IMR-90 (cell line): ENCODE measurements at regions not wholly inside any gene's neighbourhood (a gene's known extent, or its start where the extent isn't known, plus 50 kb on each side); places are given as distances from the start of the nearest gene placed in this dataset.

Experiments
- ATAC-seq: fragments of 200-7000 bp; cut with Tn5 transposase; 2 replicates; pipeline ENCODE4 v1.9.1; 2020; ENCODE audit warnings: low read depth, mild to moderate bottlenecking, moderate library complexity
- BruUV-seq: library from RNA; stranded (reverse); fragments of 400-500 nt; replicated peaks from 2 replicates; lab custom pipeline; 2021; lab: Mats Ljungman, UMichigan
- CTCF ChIA-PET: fragments of 300-600 bp; formaldehyde crosslinking; extraction: SDS; loops from one replicate; lab custom pipeline; 2021; ENCODE audit warnings: antibody characterized with exemption; lab: Yijun Ruan, JAX
- POLR2A ChIA-PET: fragments of 300-600 bp; sonication (Branson Sonifier 250); formaldehyde crosslinking; loops from one replicate; lab custom pipeline; 2022; ENCODE audit warnings: antibody characterized with exemption; ENCODE audit not compliant: unreplicated experiment; lab: Charles Lee
- DNase-seq: peaks from one replicate; pipeline ENCODE4 v3.0.0; 2013
- H2AFZ ChIP-seq: replicated peaks from 2 replicates; pipeline ENCODE3; 2013; ENCODE audit warnings: low read length, mild to moderate bottlenecking; ENCODE audit not compliant: poor library complexity
- H2AK5ac ChIP-seq: 2 replicates; pipeline ENCODE4 v1.6.1; 2013; ENCODE audit warnings: low read depth, low read length, inconsistent platforms
- H2AK9ac ChIP-seq: replicated peaks from 2 replicates; pipeline ENCODE3; 2013; ENCODE audit warnings: mild to moderate bottlenecking, low read depth, low read length, moderate library complexity; ENCODE audit not compliant: poor library complexity
- H2BK120ac ChIP-seq: 2 replicates; pipeline ENCODE4 v1.6.1; 2013; ENCODE audit warnings: low read depth, low read length, inconsistent platforms
- H2BK15ac ChIP-seq: 3 replicates; pipeline ENCODE4 v1.6.1; 2013; ENCODE audit warnings: low read depth, low read length, inconsistent platforms
- H2BK20ac ChIP-seq: 2 replicates; pipeline ENCODE4 v1.6.1; 2013; ENCODE audit warnings: low read depth, mild to moderate bottlenecking, inconsistent platforms, low read length, moderate library complexity
- H2BK5ac ChIP-seq: 2 replicates; pipeline ENCODE4 v1.6.1; 2013; ENCODE audit warnings: mild to moderate bottlenecking, low read depth, low read length, inconsistent platforms; ENCODE audit not compliant: poor library complexity, severe bottlenecking
- H3K14ac ChIP-seq: replicated peaks from 2 replicates; pipeline ENCODE4 v1.6.1; 2013; ENCODE audit warnings: low read depth, low read length, inconsistent platforms
- H3K18ac ChIP-seq: 2 replicates; pipeline ENCODE4 v1.6.1; 2013; ENCODE audit warnings: low read depth, low read length, control low read depth
- H3K23ac ChIP-seq: 2 replicates; pipeline ENCODE4 v1.6.1; 2013; ENCODE audit warnings: low read depth, low read length, inconsistent platforms
- H3K27ac ChIP-seq: 2 replicates; pipeline ENCODE4 v1.5.1; 2013; ENCODE audit warnings: mild to moderate bottlenecking, control low read depth, low read length; ENCODE audit not compliant: insufficient read depth
- H3K27me3 ChIP-seq: 2 replicates; pipeline ENCODE4 v1.6.1; 2013; ENCODE audit warnings: low read length; ENCODE audit not compliant: control insufficient read depth, insufficient read depth
- H3K36me3 ChIP-seq: 2 replicates; pipeline ENCODE4 v1.6.1; 2013; ENCODE audit warnings: low read length, mixed read lengths; ENCODE audit not compliant: control insufficient read depth, insufficient read depth
- H3K4ac ChIP-seq: 2 replicates; pipeline ENCODE4 v1.6.1; 2013; ENCODE audit warnings: low read depth, low read length, inconsistent platforms
- H3K4me1 ChIP-seq: 2 replicates; pipeline ENCODE4 v1.6.1; 2013; ENCODE audit warnings: low read length, mixed read lengths; ENCODE audit not compliant: control insufficient read depth, insufficient read depth
- H3K4me2 ChIP-seq: 2 replicates; pipeline ENCODE4 v1.6.1; 2013; ENCODE audit warnings: low read depth, mild to moderate bottlenecking, control low read depth, low read length, moderate library complexity
- H3K4me3 ChIP-seq: 2 replicates; pipeline ENCODE4 v1.5.1; 2013; ENCODE audit warnings: low read depth, mild to moderate bottlenecking, control low read depth, low read length, moderate library complexity; ENCODE audit not compliant: insufficient read depth
- H3K56ac ChIP-seq: 2 replicates; pipeline ENCODE4 v1.6.1; 2013; ENCODE audit warnings: low read length, inconsistent platforms; ENCODE audit not compliant: insufficient read depth; ENCODE audit errors: extremely low read depth
- H3K79me1 ChIP-seq, 2 experiments: 2 replicates each; pipeline ENCODE4 v1.6.1; 2013; ENCODE audit warnings: low read length in 2 of 2, inconsistent platforms in 1 of 2, low read depth in 1 of 2
- H3K9ac ChIP-seq: 2 replicates; pipeline ENCODE4 v1.6.1; 2013; ENCODE audit warnings: low read depth, low read length, control low read depth
- H3K9me1 ChIP-seq: 2 replicates; pipeline ENCODE4 v1.6.1; 2013; ENCODE audit warnings: low read length, inconsistent platforms; ENCODE audit not compliant: insufficient read depth
- H3K9me3 ChIP-seq: 2 replicates; pipeline ENCODE4 v1.6.1; 2013; ENCODE audit warnings: low read length; ENCODE audit not compliant: control insufficient read depth, insufficient read depth
- H4K20me1 ChIP-seq: 2 replicates; pipeline ENCODE4 v1.6.1; 2013; ENCODE audit warnings: low read length, inconsistent platforms; ENCODE audit not compliant: insufficient read depth
- H4K5ac ChIP-seq: 2 replicates; pipeline ENCODE4 v1.6.1; 2013; ENCODE audit warnings: mild to moderate bottlenecking, low read depth, low read length, control low read depth
- H4K8ac ChIP-seq, 2 experiments: 2 replicates each; pipeline ENCODE4 v1.6.1; 2013; ENCODE audit warnings: low read depth in 2 of 2, low read length in 2 of 2, control low read depth in 1 of 2, inconsistent platforms in 1 of 2
- H4K91ac ChIP-seq: 2 replicates; pipeline ENCODE4 v1.6.1; 2013; ENCODE audit warnings: low read depth, low read length, inconsistent platforms; ENCODE audit not compliant: insufficient read depth
- BHLHE40 ChIP-seq: fragments of 150-350 bp; IDR thresholded peaks from 2 replicates; pipeline ENCODE4 v1.6.1; 2016; ENCODE audit warnings: mild to moderate bottlenecking, low read depth, low read length
- CEBPB ChIP-seq: IDR thresholded peaks from 2 replicates; pipeline ENCODE4 v1.6.1; 2012; ENCODE audit warnings: low read depth, low read length, improper control_type of control experiment
- CHD1 ChIP-seq: IDR thresholded peaks from 2 replicates; pipeline ENCODE4 v1.6.1; 2012; ENCODE audit warnings: low read depth, low read length, improper control_type of control experiment
- ELK1 ChIP-seq: fragments of 150-350 bp; IDR thresholded peaks from 2 replicates; pipeline ENCODE4 v1.6.1; 2016; ENCODE audit warnings: low read depth, mild to moderate bottlenecking, low read length, moderate library complexity, borderline replicate concordance
- FOS ChIP-seq: fragments of 150-350 bp; IDR thresholded peaks from 2 replicates; pipeline ENCODE4 v1.6.1; 2016; ENCODE audit warnings: low read depth, low read length
- MAFK ChIP-seq: IDR thresholded peaks from 2 replicates; pipeline ENCODE4 v1.6.1; 2012; ENCODE audit warnings: low read depth, low read length, improper control_type of control experiment
- MAZ ChIP-seq: IDR thresholded peaks from 2 replicates; pipeline ENCODE4 v1.6.1; 2012; ENCODE audit warnings: low read depth, mild to moderate bottlenecking, low read length, improper control_type of control experiment, moderate library complexity, borderline replicate concordance
- MXI1 ChIP-seq: IDR thresholded peaks from 2 replicates; pipeline ENCODE4 v1.6.1; 2012; ENCODE audit warnings: low read depth, mild to moderate bottlenecking, low read length, moderate library complexity, borderline replicate concordance
- NFE2L2 ChIP-seq: fragments of 150-350 bp; IDR thresholded peaks from 2 replicates; pipeline ENCODE4 v1.6.1; 2016; ENCODE audit warnings: low read depth, mild to moderate bottlenecking, low read length
- POLR2A ChIP-seq: IDR thresholded peaks from 2 replicates; pipeline ENCODE4 v1.6.1; 2012; ENCODE audit warnings: mild to moderate bottlenecking, low read depth, low read length
- RAD21 ChIP-seq: IDR thresholded peaks from 2 replicates; pipeline ENCODE4 v1.6.1; 2012; ENCODE audit warnings: low read length, improper control_type of control experiment
- RCOR1 ChIP-seq: IDR thresholded peaks from 2 replicates; pipeline ENCODE4 v1.6.1; 2012; ENCODE audit warnings: mild to moderate bottlenecking, low read length, improper control_type of control experiment; ENCODE audit not compliant: insufficient replicate concordance
- RFX5 ChIP-seq: IDR thresholded peaks from 2 replicates; pipeline ENCODE4 v1.8.0; 2012; ENCODE audit warnings: low read depth, mild to moderate bottlenecking, low read length, moderate library complexity
- SMC3 ChIP-seq: fragments of 150-350 bp; IDR thresholded peaks from 2 replicates; pipeline ENCODE4 v1.6.1; 2016; ENCODE audit warnings: low read depth, mild to moderate bottlenecking, antibody characterized with exemption, low read length, moderate library complexity
- WGBS, 2 experiments: methylation state at CpG; one replicate each; pipeline versions ENCODE4 v1.1.5 to v1.1.7; 2013; ENCODE audit warnings: missing lambda C conversion rate in 2 of 2; ENCODE audit not compliant: insufficient read length in 1 of 2; ENCODE audit errors: extremely low coverage in 2 of 2; 5-methylcytosine and 5-hydroxymethylcytosine counted together
- dilution Hi-C: fragments of 300-500 bp; cut with HindIII; formaldehyde crosslinking; loops from one replicate; pipeline ENCODE4 v1.14.3; 2018; ENCODE audit warnings: low sequenced_read_pairs; ENCODE audit not compliant: unreplicated experiment
- in situ Hi-C: fragments of 300-500 bp; cut with MboI; formaldehyde crosslinking; loops from 3 replicates; pipeline ENCODE4 v1.14.3; 2019; ENCODE audit warnings: low sequenced_read_pairs, inconsistent platforms, mixed read lengths
- intact Hi-C: fragments of 100-400 bp; cut with micrococcal nuclease; formaldehyde crosslinking; loops from 2 replicates; pipeline ENCODE4 v1.10.0; 2022
- TF ChIP-seq, protein P1 (sequence below): fragments of 150-350 bp; IDR thresholded peaks from 2 replicates; pipeline ENCODE4 v1.6.1; 2017; ENCODE audit warnings: mild to moderate bottlenecking, antibody characterized with exemption, low read length, low read depth
- TF ChIP-seq, protein P2 (sequence below): conservative IDR thresholded peaks from 2 replicates; pipeline ENCODE4 v1.5.1; 2012; ENCODE audit warnings: mild to moderate bottlenecking, low read depth, low read length, improper control_type of control experiment

GRCh38 chr1:187041104-187041503 lies 212.4 kb downstream of the PLA2G4A start:
- Histone ChIP-seq H3K4me1 (no peaks in the 10 kb centered on the region), H2BK120ac (no peak overlapping the region), H2AK9ac (no peak overlapping the region), H4K8ac (no peak overlapping the region), H3K27me3 (no peaks in the 10 kb centered on the region), H2AK5ac (no peak overlapping the region), H3K23ac (no peak overlapping the region), H3K14ac (no peak overlapping the region), H3K4me2 (no peak overlapping the region), H3K36me3 (no peaks in the 10 kb centered on the region), H2BK20ac (no peak overlapping the region), H4K5ac (no peak overlapping the region), H2AFZ (no peak overlapping the region), H3K9me3 (no peaks in the 10 kb centered on the region), H3K79me1 (no peaks in the 10 kb centered on the region), H3K9me1 (no peaks in the 10 kb centered on the region), H2BK15ac (no peak overlapping the region), H3K9ac (no peak overlapping the region), H3K18ac (no peak overlapping the region), H3K4me3 (no peak overlapping the region), H4K20me1 (no peaks in the 10 kb centered on the region), H4K91ac (no peak overlapping the region), H2BK5ac (no peak overlapping the region), H3K27ac (no peak overlapping the region), H3K56ac (no peak overlapping the region), H3K4ac (no peak overlapping the region)
- in situ Hi-C loops (no loop called here), intact Hi-C loops (no loop called here), dilution Hi-C loops (no loop called here)
- 80% methylated on average over 1 of the region's 4 CpGs; no CpG with 5 or more reads in 1 of the 2 experiments for WGBS, 2 experiments
- ATAC-seq (no peak), DNase-seq (no peak)
- BruUV-seq: no TSS peak
- ChIA-PET POLR2A (no interaction called here), CTCF (interaction anchor here (0.5 kb wide), 1 partner anchor 238 kb away, joined by 5 read pairs; no protein-coding TSS in a partner anchor)
- TF ChIP-seq MAFK (no peak), NFE2L2 (no peak), RAD21 (no peak), BHLHE40 (no peak), RCOR1 (no peak), SMC3 (no peak), FOS (no peak), CHD1 (no peak), MAZ (no peak), RFX5 (no peak), MXI1 (no peak), ELK1 (no peak), POLR2A (no peak), CEBPB (no peak)
- TF ChIP-seq, protein P1, sequence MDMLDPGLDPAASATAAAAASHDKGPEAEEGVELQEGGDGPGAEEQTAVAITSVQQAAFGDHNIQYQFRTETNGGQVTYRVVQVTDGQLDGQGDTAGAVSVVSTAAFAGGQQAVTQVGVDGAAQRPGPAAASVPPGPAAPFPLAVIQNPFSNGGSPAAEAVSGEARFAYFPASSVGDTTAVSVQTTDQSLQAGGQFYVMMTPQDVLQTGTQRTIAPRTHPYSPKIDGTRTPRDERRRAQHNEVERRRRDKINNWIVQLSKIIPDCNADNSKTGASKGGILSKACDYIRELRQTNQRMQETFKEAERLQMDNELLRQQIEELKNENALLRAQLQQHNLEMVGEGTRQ: no peak
- TF ChIP-seq, protein P2, sequence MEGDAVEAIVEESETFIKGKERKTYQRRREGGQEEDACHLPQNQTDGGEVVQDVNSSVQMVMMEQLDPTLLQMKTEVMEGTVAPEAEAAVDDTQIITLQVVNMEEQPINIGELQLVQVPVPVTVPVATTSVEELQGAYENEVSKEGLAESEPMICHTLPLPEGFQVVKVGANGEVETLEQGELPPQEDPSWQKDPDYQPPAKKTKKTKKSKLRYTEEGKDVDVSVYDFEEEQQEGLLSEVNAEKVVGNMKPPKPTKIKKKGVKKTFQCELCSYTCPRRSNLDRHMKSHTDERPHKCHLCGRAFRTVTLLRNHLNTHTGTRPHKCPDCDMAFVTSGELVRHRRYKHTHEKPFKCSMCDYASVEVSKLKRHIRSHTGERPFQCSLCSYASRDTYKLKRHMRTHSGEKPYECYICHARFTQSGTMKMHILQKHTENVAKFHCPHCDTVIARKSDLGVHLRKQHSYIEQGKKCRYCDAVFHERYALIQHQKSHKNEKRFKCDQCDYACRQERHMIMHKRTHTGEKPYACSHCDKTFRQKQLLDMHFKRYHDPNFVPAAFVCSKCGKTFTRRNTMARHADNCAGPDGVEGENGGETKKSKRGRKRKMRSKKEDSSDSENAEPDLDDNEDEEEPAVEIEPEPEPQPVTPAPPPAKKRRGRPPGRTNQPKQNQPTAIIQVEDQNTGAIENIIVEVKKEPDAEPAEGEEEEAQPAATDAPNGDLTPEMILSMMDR: no peak
